H1 (cell line): ENCODE measurements at regions not wholly inside any gene's neighbourhood (a gene's known extent, or its start where the extent isn't known, plus 50 kb on each side); places are given as distances from the start of the nearest gene placed in this dataset.
A peak's percentile ranks its signal among the peaks of the same experiment; 100 is the strongest.

Experiments
- CTCF ChIA-PET: fragments of 300-600 bp; sonication (Branson Sonifier 250); formaldehyde crosslinking; loops from one replicate; lab custom pipeline; 2021; ENCODE audit not compliant: partially characterized antibody; lab: Charles Lee
- POLR2A ChIA-PET: fragments of 300-600 bp; sonication (Branson Sonifier 250); formaldehyde crosslinking; loops from one replicate; lab custom pipeline; 2021; ENCODE audit warnings: inconsistent platforms; ENCODE audit not compliant: partially characterized antibody; lab: Charles Lee
- DNase-seq, 2 experiments: peaks; one replicate each; pipeline versions ENCODE4 v3.0.0 to v3.0.0-alpha.2; 2010 to 2022; ENCODE audit warnings: low spot score in 2 of 2, low read depth in 1 of 2, mixed read lengths in 1 of 2
- FAIRE-seq: peaks from 2 replicates; lab custom pipeline; 2011; peaks lifted over from hg19 to GRCh38; lab: Jason Lieb, UNC
- H2AFZ ChIP-seq: 2 replicates; pipeline ENCODE4 v1.8.1; 2012; ENCODE audit warnings: low read length, inconsistent platforms
- H2AK5ac ChIP-seq: 2 replicates; pipeline ENCODE4 v1.6.1; 2013; ENCODE audit warnings: low read depth, low read length
- H2BK120ac ChIP-seq: replicated peaks from 2 replicates; pipeline ENCODE3; 2013; ENCODE audit warnings: low read depth, low read length, inconsistent platforms
- H2BK12ac ChIP-seq: 2 replicates; pipeline ENCODE4 v1.6.1; 2013; ENCODE audit warnings: low read depth, low read length
- H2BK15ac ChIP-seq: 2 replicates; pipeline ENCODE4 v1.6.1; 2013; ENCODE audit warnings: low read length
- H2BK20ac ChIP-seq: 2 replicates; pipeline ENCODE4 v1.6.1; 2013; ENCODE audit warnings: low read length
- H2BK5ac ChIP-seq: 2 replicates; pipeline ENCODE4 v1.6.1; 2013; ENCODE audit warnings: low read depth, low read length
- H3K14ac ChIP-seq: 2 replicates; pipeline ENCODE4 v1.6.1; 2013; ENCODE audit warnings: inconsistent platforms; ENCODE audit not compliant: insufficient read length
- H3K18ac ChIP-seq: 2 replicates; pipeline ENCODE4 v1.6.1; 2013; ENCODE audit warnings: low read length; ENCODE audit errors: extremely low read depth
- H3K23ac ChIP-seq: 2 replicates; pipeline ENCODE4 v1.6.1; 2013; ENCODE audit warnings: inconsistent platforms; ENCODE audit not compliant: insufficient read length
- H3K23me2 ChIP-seq: 2 replicates; pipeline ENCODE4 v1.6.1; 2013; ENCODE audit warnings: low read depth, low read length
- H3K27ac ChIP-seq: 2 replicates; pipeline ENCODE4 v1.6.1; 2011; ENCODE audit warnings: low read depth, low read length, inconsistent platforms
- H3K27me3 ChIP-seq, 4 experiments: replicated peaks in 1 of 4; 1 replicate in 1 of 4; 2 replicates in 3 of 4; pipeline versions ENCODE4 v1.6.1 to v1.8.1; 2011 to 2013; ENCODE audit warnings: low read length in 3 of 4, mild to moderate bottlenecking in 3 of 4, inconsistent platforms in 2 of 4, mixed read lengths in 2 of 4, moderate library complexity in 1 of 4; ENCODE audit not compliant: control insufficient read depth in 3 of 4, insufficient read depth in 3 of 4; ENCODE audit errors: extremely low read depth in 1 of 4
- H3K36me3 ChIP-seq, 4 experiments: 2 replicates each; pipeline versions ENCODE4 v1.6.1 to v1.8.1; 2011 to 2013; ENCODE audit warnings: mild to moderate bottlenecking in 4 of 4, low read length in 3 of 4, moderate library complexity in 2 of 4, control low read depth in 1 of 4, inconsistent platforms in 1 of 4; ENCODE audit not compliant: insufficient read depth in 4 of 4, control insufficient read depth in 2 of 4
- H3K4ac ChIP-seq: replicated peaks from 2 replicates; pipeline ENCODE3; 2013; ENCODE audit warnings: low read length, low read depth, mixed read lengths, inconsistent platforms; ENCODE audit not compliant: insufficient read length
- H3K4me1 ChIP-seq, 4 experiments: replicated peaks in 1 of 4; 1 replicate in 1 of 4; 2 replicates in 3 of 4; pipeline versions ENCODE4 v1.6.1 to v1.8.1; 2011 to 2013; ENCODE audit warnings: low read length in 3 of 4, inconsistent platforms in 2 of 4, mixed read lengths in 1 of 4; ENCODE audit not compliant: insufficient read depth in 4 of 4, control insufficient read depth in 3 of 4
- H3K4me2 ChIP-seq, 2 experiments: 2 replicates each; pipeline versions ENCODE4 v1.6.1 to v1.8.1; 2011 to 2013; ENCODE audit warnings: low read depth in 2 of 2, low read length in 2 of 2, control low read depth in 1 of 2, inconsistent platforms in 1 of 2, mild to moderate bottlenecking in 1 of 2; ENCODE audit not compliant: insufficient read depth in 1 of 2
- H3K4me3 ChIP-seq, 4 experiments: fragments of 200-600, 300-600 bp in 1 of 4; sonication (generic), shearing (Covaris generic), sonication (Bioruptor Twin) in 1 of 4; 2 replicates each; pipeline versions ENCODE4 v1.5.1 to v1.8.1; 2011 to 2016; ENCODE audit warnings: low read length in 4 of 4, low read depth in 3 of 4, control low read depth in 2 of 4, inconsistent platforms in 2 of 4, mild to moderate bottlenecking in 2 of 4, mixed read lengths in 1 of 4, moderate library complexity in 1 of 4; ENCODE audit not compliant: insufficient read depth in 2 of 4; ENCODE audit errors: extremely low read depth in 1 of 4
- H3K56ac ChIP-seq: replicated peaks from 2 replicates; pipeline ENCODE3; 2013; ENCODE audit warnings: low read depth, mild to moderate bottlenecking, mixed read lengths, low read length, inconsistent platforms; ENCODE audit not compliant: insufficient read length
- H3K79me1 ChIP-seq: 2 replicates; pipeline ENCODE4 v1.6.1; 2013; ENCODE audit warnings: low read depth, low read length, control low read depth
- H3K79me2 ChIP-seq, 2 experiments: 2 replicates each; pipeline versions ENCODE4 v1.6.1 to v1.8.1; 2012 to 2013; ENCODE audit warnings: low read length in 2 of 2, mild to moderate bottlenecking in 2 of 2, inconsistent platforms in 1 of 2; ENCODE audit not compliant: insufficient read depth in 2 of 2, control insufficient read depth in 1 of 2
- H3K9ac ChIP-seq, 4 experiments: replicated peaks in 1 of 4; 1 replicate in 1 of 4; 2 replicates in 3 of 4; pipeline versions ENCODE4 v1.6.1 to v1.8.1; 2011 to 2013; ENCODE audit warnings: low read depth in 3 of 4, low read length in 3 of 4, control low read depth in 2 of 4, mild to moderate bottlenecking in 2 of 4, moderate library complexity in 2 of 4, inconsistent platforms in 1 of 4; ENCODE audit errors: extremely low read depth in 1 of 4
- H3K9me3 ChIP-seq, 2 experiments: 2 replicates each; pipeline versions ENCODE4 v1.6.1 to v1.8.1; 2012 to 2013; ENCODE audit warnings: mild to moderate bottlenecking in 2 of 2, moderate library complexity in 2 of 2, control low read depth in 1 of 2, inconsistent platforms in 1 of 2, low read depth in 1 of 2, low read length in 1 of 2, mixed read lengths in 1 of 2; ENCODE audit not compliant: insufficient read depth in 2 of 2
- H4K20me1 ChIP-seq, 2 experiments: replicated peaks in 1 of 2; 2 replicates each; pipeline versions ENCODE3 to v1.8.1; 2011 to 2013; ENCODE audit warnings: inconsistent platforms in 2 of 2, low read length in 2 of 2, mild to moderate bottlenecking in 1 of 2; ENCODE audit not compliant: insufficient read depth in 2 of 2, control insufficient read depth in 1 of 2
- H4K5ac ChIP-seq: 2 replicates; pipeline ENCODE4 v1.6.1; 2013; ENCODE audit warnings: low read length, low read depth, mixed read lengths, inconsistent platforms; ENCODE audit not compliant: insufficient read length
- H4K8ac ChIP-seq: 2 replicates; pipeline ENCODE4 v1.8.0; 2013; ENCODE audit warnings: mild to moderate bottlenecking, moderate library complexity, low read length, inconsistent platforms; ENCODE audit not compliant: insufficient read depth; ENCODE audit errors: extremely low read depth
- H4K91ac ChIP-seq: replicated peaks from 2 replicates; pipeline ENCODE3; 2013; ENCODE audit warnings: low read length, mixed read lengths, inconsistent platforms; ENCODE audit not compliant: insufficient read length
- CEBPB ChIP-seq: IDR thresholded peaks from 2 replicates; pipeline ENCODE4 v1.6.1; 2012; ENCODE audit warnings: low read depth, low read length
- RAD21 ChIP-seq, 2 experiments: IDR thresholded peaks in 1 of 2; conservative IDR thresholded peaks in 1 of 2; 2 replicates each; pipeline ENCODE4 v1.6.1; 2011; ENCODE audit warnings: low read depth in 2 of 2, low read length in 2 of 2, improper control_type of control experiment in 1 of 2, inconsistent platforms in 1 of 2, mild to moderate bottlenecking in 1 of 2, moderate library complexity in 1 of 2
- WGBS, 2 experiments: shearing (Covaris generic) in 1 of 2; methylation state at CpG; one replicate each; pipeline versions ENCODE4 v1.1.6 to v1.1.7; 2013 to 2015; ENCODE audit warnings: low lambda C conversion rate in 2 of 2, mixed read lengths in 2 of 2, inconsistent platforms in 1 of 2, low coverage in 1 of 2, missing lambda C conversion rate in 1 of 2; ENCODE audit not compliant: insufficient replicate concordance in 2 of 2, insufficient coverage in 1 of 2, insufficient read length in 1 of 2; ENCODE audit errors: extremely low coverage in 1 of 2, missing lambda C conversion rate in 1 of 2; 5-methylcytosine and 5-hydroxymethylcytosine counted together

- Histone ChIP-seq H4K91ac (no peak overlapping the region), H2BK15ac (no peak overlapping the region), H2BK12ac (no peak overlapping the region), H3K27ac (no peak overlapping the region), H3K4me1 (peaks cover 0 to 4% (median 0%) of the 10 kb centered on the region in 4 experiments; a peak in 1 of 7 replicates), H3K9ac (no peak overlapping the region), H2BK5ac (no peak overlapping the region), H3K27me3 (no peaks in the 10 kb centered on the region), H3K14ac (no peak overlapping the region), H2BK120ac (no peak overlapping the region), H3K79me2 (no peaks in the 10 kb centered on the region), H3K4me3 (no peak overlapping the region), H3K4me2 (no peak overlapping the region), H2BK20ac (no peak overlapping the region), H4K5ac (no peak overlapping the region), H3K36me3 (no peaks in the 10 kb centered on the region), H3K23me2 (no peaks in the 10 kb centered on the region), H2AFZ (no peak overlapping the region), H3K9me3 (no peaks in the 10 kb centered on the region), H3K4ac (no peak overlapping the region), H3K56ac (no peak overlapping the region), H3K18ac (no peak overlapping the region), H2AK5ac (no peak overlapping the region), H4K8ac (no peak overlapping the region), H3K23ac (no peak overlapping the region), H3K79me1 (no peaks in the 10 kb centered on the region), H4K20me1 (no peaks in the 10 kb centered on the region)
- FAIRE-seq: peak; percentile 13
- TF ChIP-seq CEBPB (no peak), RAD21 (IDR thresholded peaks at IDR 0.05 in 1 of 2, conservative IDR thresholded peaks at IDR 0.05 in 1 of 2; ENCODE audit: low read depth in 2 of 2, low read length in 2 of 2) (peak in 1 of 2 experiments; percentile 11; a peak in 1 of 4 replicates)
- ChIA-PET POLR2A (no interaction called here), CTCF (interaction anchor here (1.1 kb wide), 1 partner anchor 133 kb away, joined by 3 read pairs; no protein-coding TSS in a partner anchor)
- WGBS, 2 experiments: 94% methylated on average over 2 of the region's 2 CpGs; no CpG with 5 or more reads in 1 of the 2 experiments
- no peak for DNase-seq
Observed at GRCh38 chrX:16282209-16282608, 114.9 kb downstream of the MAGEB17 start.
